ENCODE measurements at regions not wholly inside any gene's neighbourhood (a gene's known extent, or its start where the extent isn't known, plus 50 kb on each side); places are given as distances from the start of the nearest gene placed in this dataset.

- Histone ChIP-seq H3K27ac (no peak overlapping the region), H3K4me3 (no peak overlapping the region)
- TF ChIP-seq, protein P1, sequence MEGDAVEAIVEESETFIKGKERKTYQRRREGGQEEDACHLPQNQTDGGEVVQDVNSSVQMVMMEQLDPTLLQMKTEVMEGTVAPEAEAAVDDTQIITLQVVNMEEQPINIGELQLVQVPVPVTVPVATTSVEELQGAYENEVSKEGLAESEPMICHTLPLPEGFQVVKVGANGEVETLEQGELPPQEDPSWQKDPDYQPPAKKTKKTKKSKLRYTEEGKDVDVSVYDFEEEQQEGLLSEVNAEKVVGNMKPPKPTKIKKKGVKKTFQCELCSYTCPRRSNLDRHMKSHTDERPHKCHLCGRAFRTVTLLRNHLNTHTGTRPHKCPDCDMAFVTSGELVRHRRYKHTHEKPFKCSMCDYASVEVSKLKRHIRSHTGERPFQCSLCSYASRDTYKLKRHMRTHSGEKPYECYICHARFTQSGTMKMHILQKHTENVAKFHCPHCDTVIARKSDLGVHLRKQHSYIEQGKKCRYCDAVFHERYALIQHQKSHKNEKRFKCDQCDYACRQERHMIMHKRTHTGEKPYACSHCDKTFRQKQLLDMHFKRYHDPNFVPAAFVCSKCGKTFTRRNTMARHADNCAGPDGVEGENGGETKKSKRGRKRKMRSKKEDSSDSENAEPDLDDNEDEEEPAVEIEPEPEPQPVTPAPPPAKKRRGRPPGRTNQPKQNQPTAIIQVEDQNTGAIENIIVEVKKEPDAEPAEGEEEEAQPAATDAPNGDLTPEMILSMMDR (IDR thresholded peaks at IDR 0.05), result no peak
- DNase-seq (ENCODE audit: low spot score), result no peak
Observed at GRCh38 chr7:136324073-136324704, 347.0 kb upstream of the MTPN start.

DNA sequence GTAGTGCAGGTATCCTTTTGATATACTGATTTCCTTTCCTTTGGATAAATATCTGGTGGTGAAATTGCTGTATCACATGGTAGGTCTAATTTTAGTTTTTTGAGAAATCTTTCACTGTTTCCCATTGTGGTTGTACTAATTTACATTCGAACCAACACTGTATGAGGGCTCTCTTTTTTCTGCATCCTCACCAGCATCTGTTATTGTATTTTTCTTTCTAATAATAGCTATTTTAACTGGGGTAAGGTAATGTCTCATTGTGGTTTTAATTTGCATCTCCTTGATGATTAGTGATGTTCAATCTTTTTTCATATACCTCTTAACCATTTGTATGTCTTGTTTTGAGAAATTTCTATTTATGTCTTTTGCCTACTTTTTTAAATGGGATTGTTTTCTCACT lies 335.4 kb upstream of the MTPN start:
- TF ChIP-seq, protein P1 (IDR thresholded peaks at IDR 0.05), result no peak
- no peak for DNase-seq (ENCODE audit: low spot score)
- no peak overlapping the region for H3K4me3 ChIP-seq
- H3K27ac ChIP-seq, result no peak overlapping the region

DNA sequence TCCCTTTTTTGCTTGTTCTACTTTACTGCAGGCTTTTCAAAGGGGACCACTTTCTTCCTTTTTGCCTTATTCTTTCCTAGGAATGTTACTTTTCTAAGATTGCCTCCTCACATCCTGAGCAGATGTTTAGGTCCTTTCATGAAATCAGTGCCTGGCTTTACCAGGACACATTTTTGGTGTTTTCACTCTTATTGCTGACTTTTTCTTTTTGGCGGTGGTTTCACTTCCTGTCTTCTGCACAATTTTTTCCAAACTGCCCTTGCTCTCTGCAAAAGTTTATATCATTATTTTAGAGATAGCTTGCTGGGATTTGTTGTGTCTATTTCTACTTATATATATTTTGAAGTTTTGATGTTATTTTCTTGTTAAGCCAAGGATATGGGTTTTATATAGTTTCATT lies 332.2 kb upstream of the MTPN start:
- no peak overlapping the region for H3K4me3 ChIP-seq
- DNase-seq (ENCODE audit: low spot score), result no peak
- no peak overlapping the region for H3K27ac ChIP-seq
- TF ChIP-seq, protein P1 (IDR thresholded peaks at IDR 0.05), result no peak

- TF ChIP-seq, protein P1 (IDR thresholded peaks at IDR 0.05), result no peak
- no peak overlapping the region for H3K27ac ChIP-seq
- DNase-seq (ENCODE audit: low spot score), result no peak
- no peak overlapping the region for H3K4me3 ChIP-seq
Observed at GRCh38 chr7:136308230-136308629, 331.1 kb upstream of the MTPN start.

DNA sequence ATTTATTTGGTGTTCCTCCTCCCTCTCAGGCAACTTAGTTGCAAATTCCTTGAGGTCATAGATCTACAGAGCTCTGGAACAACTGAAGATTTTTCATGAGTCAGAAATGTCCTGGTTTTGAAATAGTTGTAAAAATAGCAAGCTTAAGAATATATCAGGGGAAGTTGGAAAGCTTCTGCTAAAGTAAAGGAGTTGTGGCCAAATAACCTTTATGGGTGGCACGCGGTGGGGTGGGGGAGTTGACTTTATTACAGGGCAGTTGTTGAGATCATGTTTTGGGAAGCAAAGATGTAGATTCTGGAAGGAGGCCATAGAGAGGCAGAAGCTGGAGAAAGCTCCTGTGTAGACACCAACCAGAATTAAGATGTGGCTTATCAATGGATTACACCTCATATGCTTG lies 326.0 kb upstream of the MTPN start:
- Histone ChIP-seq H3K27ac (no peak overlapping the region), H3K4me3 (no peak overlapping the region)
- DNase-seq (ENCODE audit: low spot score), result no peak
- TF ChIP-seq, protein P1 (IDR thresholded peaks at IDR 0.05), result no peak

- no peak for DNase-seq (ENCODE audit: low spot score)
- TF ChIP-seq, protein P1 (IDR thresholded peaks at IDR 0.05), result no peak
- no peak overlapping the region for H3K27ac ChIP-seq
- H3K4me3 ChIP-seq, result no peak overlapping the region
Observed at GRCh38 chr7:136302049-136302448, 324.9 kb upstream of the MTPN start.

- TF ChIP-seq, protein P1 (IDR thresholded peaks at IDR 0.05), result no peak
- no peak overlapping the region for H3K27ac ChIP-seq
- no peak for DNase-seq (ENCODE audit: low spot score)
Observed at GRCh38 chr7:136294977-136295376, 317.8 kb upstream of the MTPN start.

More at GRCh38 chr7:136294977-136295376, 317.8 kb upstream of the MTPN start:
- no peak overlapping the region for H3K4me3 ChIP-seq
